SK-N-SH treated with all-trans-retinoic acid at 6 μM for 48 hours (cell line): ENCODE measurements at regions not wholly inside any gene's neighbourhood (a gene's known extent, or its start where the extent isn't known, plus 50 kb on each side); places are given as distances from the start of the nearest gene placed in this dataset.

ENCODE experiments used
- RARB ChIP-seq: fragments of 250-450 bp; sonication (Bioruptor Pico); IDR thresholded peaks from 2 replicates; pipeline ENCODE4 v1.8.0; 2021; ENCODE audit warnings: mild to moderate bottlenecking, moderate library complexity
- SNAI2 ChIP-seq: fragments of 250-450 bp; sonication (Bioruptor Pico); IDR thresholded peaks from 2 replicates; pipeline ENCODE4 v1.5.0; 2020; ENCODE audit warnings: mild to moderate bottlenecking, moderate library complexity
- ZFP30 ChIP-seq: fragments of 450-650 bp; formaldehyde crosslinking; IDR thresholded peaks from 2 replicates; pipeline ENCODE4 v1.5.0; 2022; ENCODE audit warnings: mild to moderate bottlenecking, moderate library complexity
- ZNF565 ChIP-seq: fragments of 450-650 bp; formaldehyde crosslinking; conservative IDR thresholded peaks from 2 replicates; pipeline ENCODE4 v1.5.0; 2020; ENCODE audit warnings: low read depth, mild to moderate bottlenecking, moderate library complexity
- ZNF70 ChIP-seq: fragments of 450-650 bp; formaldehyde crosslinking; IDR thresholded peaks from 2 replicates; pipeline ENCODE4 v1.5.0; 2020; ENCODE audit warnings: mild to moderate bottlenecking, moderate library complexity

GRCh38 chr16:87114832-87115231, 202.4 kb downstream of the C16orf95 start:
- TF ChIP-seq ZNF565 (CRISPR knock-in tag): no peak
- no peak for TF ChIP-seq RARB (CRISPR knock-in tag)
- TF ChIP-seq ZNF70 (CRISPR knock-in tag): no peak
- TF ChIP-seq SNAI2 (CRISPR knock-in tag): no peak
- TF ChIP-seq ZFP30: no peak
